Ovary (tissue), 3 donors: ENCODE measurements at regions not wholly inside any gene's neighbourhood (a gene's known extent, or its start where the extent isn't known, plus 50 kb on each side); places are given as distances from the start of the nearest gene placed in this dataset.

ENCODE experiments used
- EP300 ChIP-seq: sonication (generic); formaldehyde crosslinking; IDR thresholded peaks from one replicate; pipeline ENCODE4 v1.6.1; 2017; ENCODE audit warnings: antibody characterized with exemption
- POLR2A ChIP-seq: fragments of 450-650 bp; IDR thresholded peaks from one replicate; pipeline ENCODE4 v1.6.1; 2017; ENCODE audit warnings: antibody characterized with exemption, mild to moderate bottlenecking, moderate library complexity
- TF ChIP-seq, protein P1 (sequence below), 3 donors: fragments of 450-650 bp in 2 of 3; fragments of 200-600 bp in 1 of 3; IDR thresholded peaks; one replicate each; pipeline versions ENCODE4 v1.5.1 to v1.8.0; 2016 to 2022; ENCODE audit warnings: antibody characterized with exemption in 3 of 3, mild to moderate bottlenecking in 1 of 3
- donor health status: DM: no; HTN: no; CAD: no.

DNA sequence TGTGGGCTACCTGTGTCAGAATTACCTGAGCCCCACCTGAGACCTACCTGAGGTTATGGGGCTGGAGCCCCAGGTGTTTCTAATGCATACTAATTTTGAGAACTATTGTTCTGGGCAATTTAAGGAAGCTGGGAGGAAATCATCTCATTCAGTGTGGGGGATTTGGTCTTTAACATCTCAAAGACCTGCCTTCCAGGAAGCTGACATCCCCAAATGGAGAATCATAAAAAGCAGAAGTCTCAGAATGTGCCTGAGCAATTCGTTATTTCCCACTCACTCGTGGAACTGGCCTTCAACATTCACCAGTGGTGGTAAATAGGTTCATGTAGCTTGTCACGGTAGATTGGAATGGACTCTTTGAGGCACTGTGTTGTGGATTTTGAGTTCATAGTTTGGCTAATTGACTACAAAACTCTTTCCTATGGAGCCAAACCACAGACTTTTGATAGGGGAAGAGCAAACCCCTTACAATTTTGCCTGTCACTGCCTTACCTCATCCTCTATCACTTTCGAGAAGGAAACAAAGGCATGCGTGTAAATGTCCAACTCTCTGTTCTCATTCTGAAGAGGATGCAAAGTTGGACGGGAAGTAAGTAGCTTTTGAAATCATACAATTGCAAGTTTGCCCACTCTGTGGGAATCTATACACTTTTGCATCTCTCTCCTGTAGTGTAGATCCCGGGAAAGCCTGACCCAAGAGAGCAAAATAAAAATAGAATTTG is 521.0 kb upstream of the MDFIC2 start:
- TF ChIP-seq, protein P1, sequence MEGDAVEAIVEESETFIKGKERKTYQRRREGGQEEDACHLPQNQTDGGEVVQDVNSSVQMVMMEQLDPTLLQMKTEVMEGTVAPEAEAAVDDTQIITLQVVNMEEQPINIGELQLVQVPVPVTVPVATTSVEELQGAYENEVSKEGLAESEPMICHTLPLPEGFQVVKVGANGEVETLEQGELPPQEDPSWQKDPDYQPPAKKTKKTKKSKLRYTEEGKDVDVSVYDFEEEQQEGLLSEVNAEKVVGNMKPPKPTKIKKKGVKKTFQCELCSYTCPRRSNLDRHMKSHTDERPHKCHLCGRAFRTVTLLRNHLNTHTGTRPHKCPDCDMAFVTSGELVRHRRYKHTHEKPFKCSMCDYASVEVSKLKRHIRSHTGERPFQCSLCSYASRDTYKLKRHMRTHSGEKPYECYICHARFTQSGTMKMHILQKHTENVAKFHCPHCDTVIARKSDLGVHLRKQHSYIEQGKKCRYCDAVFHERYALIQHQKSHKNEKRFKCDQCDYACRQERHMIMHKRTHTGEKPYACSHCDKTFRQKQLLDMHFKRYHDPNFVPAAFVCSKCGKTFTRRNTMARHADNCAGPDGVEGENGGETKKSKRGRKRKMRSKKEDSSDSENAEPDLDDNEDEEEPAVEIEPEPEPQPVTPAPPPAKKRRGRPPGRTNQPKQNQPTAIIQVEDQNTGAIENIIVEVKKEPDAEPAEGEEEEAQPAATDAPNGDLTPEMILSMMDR (IDR thresholded peaks at IDR 0.05) = no peak
- TF ChIP-seq EP300 = no peak
- no peak for TF ChIP-seq POLR2A
